IMR-90 (cell line): ENCODE measurements at regions not wholly inside any gene's neighbourhood (a gene's known extent, or its start where the extent isn't known, plus 50 kb on each side); places are given as distances from the start of the nearest gene placed in this dataset.

Experiments used
- ATAC-seq: fragments of 200-7000 bp; cut with Tn5 transposase; 2 replicates; pipeline ENCODE4 v1.9.1; 2020; ENCODE audit warnings: low read depth, mild to moderate bottlenecking, moderate library complexity
- BruUV-seq: library from RNA; stranded (reverse); fragments of 400-500 nt; replicated peaks from 2 replicates; lab custom pipeline; 2021; lab: Mats Ljungman, UMichigan
- CTCF ChIA-PET: fragments of 300-600 bp; formaldehyde crosslinking; extraction: SDS; loops from one replicate; lab custom pipeline; 2021; ENCODE audit warnings: antibody characterized with exemption; lab: Yijun Ruan, JAX
- POLR2A ChIA-PET: fragments of 300-600 bp; sonication (Branson Sonifier 250); formaldehyde crosslinking; loops from one replicate; lab custom pipeline; 2022; ENCODE audit warnings: antibody characterized with exemption; ENCODE audit not compliant: unreplicated experiment; lab: Charles Lee
- DNase-seq: peaks from one replicate; pipeline ENCODE4 v3.0.0; 2013
- H2AFZ ChIP-seq: replicated peaks from 2 replicates; pipeline ENCODE3; 2013; ENCODE audit warnings: low read length, mild to moderate bottlenecking; ENCODE audit not compliant: poor library complexity
- H2AK5ac ChIP-seq: 2 replicates; pipeline ENCODE4 v1.6.1; 2013; ENCODE audit warnings: low read depth, low read length, inconsistent platforms
- H2AK9ac ChIP-seq: replicated peaks from 2 replicates; pipeline ENCODE3; 2013; ENCODE audit warnings: mild to moderate bottlenecking, low read depth, low read length, moderate library complexity; ENCODE audit not compliant: poor library complexity
- H2BK120ac ChIP-seq: 2 replicates; pipeline ENCODE4 v1.6.1; 2013; ENCODE audit warnings: low read depth, low read length, inconsistent platforms
- H2BK15ac ChIP-seq: 3 replicates; pipeline ENCODE4 v1.6.1; 2013; ENCODE audit warnings: low read depth, low read length, inconsistent platforms
- H2BK20ac ChIP-seq: 2 replicates; pipeline ENCODE4 v1.6.1; 2013; ENCODE audit warnings: low read depth, mild to moderate bottlenecking, inconsistent platforms, low read length, moderate library complexity
- H2BK5ac ChIP-seq: 2 replicates; pipeline ENCODE4 v1.6.1; 2013; ENCODE audit warnings: mild to moderate bottlenecking, low read depth, low read length, inconsistent platforms; ENCODE audit not compliant: poor library complexity, severe bottlenecking
- H3K14ac ChIP-seq: replicated peaks from 2 replicates; pipeline ENCODE4 v1.6.1; 2013; ENCODE audit warnings: low read depth, low read length, inconsistent platforms
- H3K18ac ChIP-seq: 2 replicates; pipeline ENCODE4 v1.6.1; 2013; ENCODE audit warnings: low read depth, low read length, control low read depth
- H3K23ac ChIP-seq: 2 replicates; pipeline ENCODE4 v1.6.1; 2013; ENCODE audit warnings: low read depth, low read length, inconsistent platforms
- H3K27ac ChIP-seq: 2 replicates; pipeline ENCODE4 v1.5.1; 2013; ENCODE audit warnings: mild to moderate bottlenecking, control low read depth, low read length; ENCODE audit not compliant: insufficient read depth
- H3K27me3 ChIP-seq: 2 replicates; pipeline ENCODE4 v1.6.1; 2013; ENCODE audit warnings: low read length; ENCODE audit not compliant: control insufficient read depth, insufficient read depth
- H3K36me3 ChIP-seq: 2 replicates; pipeline ENCODE4 v1.6.1; 2013; ENCODE audit warnings: low read length, mixed read lengths; ENCODE audit not compliant: control insufficient read depth, insufficient read depth
- H3K4ac ChIP-seq: 2 replicates; pipeline ENCODE4 v1.6.1; 2013; ENCODE audit warnings: low read depth, low read length, inconsistent platforms
- H3K4me1 ChIP-seq: 2 replicates; pipeline ENCODE4 v1.6.1; 2013; ENCODE audit warnings: low read length, mixed read lengths; ENCODE audit not compliant: control insufficient read depth, insufficient read depth
- H3K4me2 ChIP-seq: 2 replicates; pipeline ENCODE4 v1.6.1; 2013; ENCODE audit warnings: low read depth, mild to moderate bottlenecking, control low read depth, low read length, moderate library complexity
- H3K4me3 ChIP-seq: 2 replicates; pipeline ENCODE4 v1.5.1; 2013; ENCODE audit warnings: low read depth, mild to moderate bottlenecking, control low read depth, low read length, moderate library complexity; ENCODE audit not compliant: insufficient read depth
- H3K56ac ChIP-seq: 2 replicates; pipeline ENCODE4 v1.6.1; 2013; ENCODE audit warnings: low read length, inconsistent platforms; ENCODE audit not compliant: insufficient read depth; ENCODE audit errors: extremely low read depth
- H3K79me1 ChIP-seq, 2 experiments: 2 replicates each; pipeline ENCODE4 v1.6.1; 2013; ENCODE audit warnings: low read length in 2 of 2, inconsistent platforms in 1 of 2, low read depth in 1 of 2
- H3K9ac ChIP-seq: 2 replicates; pipeline ENCODE4 v1.6.1; 2013; ENCODE audit warnings: low read depth, low read length, control low read depth
- H3K9me1 ChIP-seq: 2 replicates; pipeline ENCODE4 v1.6.1; 2013; ENCODE audit warnings: low read length, inconsistent platforms; ENCODE audit not compliant: insufficient read depth
- H3K9me3 ChIP-seq: 2 replicates; pipeline ENCODE4 v1.6.1; 2013; ENCODE audit warnings: low read length; ENCODE audit not compliant: control insufficient read depth, insufficient read depth
- H4K20me1 ChIP-seq: 2 replicates; pipeline ENCODE4 v1.6.1; 2013; ENCODE audit warnings: low read length, inconsistent platforms; ENCODE audit not compliant: insufficient read depth
- H4K5ac ChIP-seq: 2 replicates; pipeline ENCODE4 v1.6.1; 2013; ENCODE audit warnings: mild to moderate bottlenecking, low read depth, low read length, control low read depth
- H4K8ac ChIP-seq, 2 experiments: 2 replicates each; pipeline ENCODE4 v1.6.1; 2013; ENCODE audit warnings: low read depth in 2 of 2, low read length in 2 of 2, control low read depth in 1 of 2, inconsistent platforms in 1 of 2
- H4K91ac ChIP-seq: 2 replicates; pipeline ENCODE4 v1.6.1; 2013; ENCODE audit warnings: low read depth, low read length, inconsistent platforms; ENCODE audit not compliant: insufficient read depth
- BHLHE40 ChIP-seq: fragments of 150-350 bp; IDR thresholded peaks from 2 replicates; pipeline ENCODE4 v1.6.1; 2016; ENCODE audit warnings: mild to moderate bottlenecking, low read depth, low read length
- CEBPB ChIP-seq: IDR thresholded peaks from 2 replicates; pipeline ENCODE4 v1.6.1; 2012; ENCODE audit warnings: low read depth, low read length, improper control_type of control experiment
- CHD1 ChIP-seq: IDR thresholded peaks from 2 replicates; pipeline ENCODE4 v1.6.1; 2012; ENCODE audit warnings: low read depth, low read length, improper control_type of control experiment
- CTCF ChIP-seq: conservative IDR thresholded peaks from 2 replicates; pipeline ENCODE4 v1.5.1; 2012; ENCODE audit warnings: mild to moderate bottlenecking, low read depth, low read length, improper control_type of control experiment
- ELK1 ChIP-seq: fragments of 150-350 bp; IDR thresholded peaks from 2 replicates; pipeline ENCODE4 v1.6.1; 2016; ENCODE audit warnings: low read depth, mild to moderate bottlenecking, low read length, moderate library complexity, borderline replicate concordance
- FOS ChIP-seq: fragments of 150-350 bp; IDR thresholded peaks from 2 replicates; pipeline ENCODE4 v1.6.1; 2016; ENCODE audit warnings: low read depth, low read length
- MAFK ChIP-seq: IDR thresholded peaks from 2 replicates; pipeline ENCODE4 v1.6.1; 2012; ENCODE audit warnings: low read depth, low read length, improper control_type of control experiment
- MAZ ChIP-seq: IDR thresholded peaks from 2 replicates; pipeline ENCODE4 v1.6.1; 2012; ENCODE audit warnings: low read depth, mild to moderate bottlenecking, low read length, improper control_type of control experiment, moderate library complexity, borderline replicate concordance
- MXI1 ChIP-seq: IDR thresholded peaks from 2 replicates; pipeline ENCODE4 v1.6.1; 2012; ENCODE audit warnings: low read depth, mild to moderate bottlenecking, low read length, moderate library complexity, borderline replicate concordance
- NFE2L2 ChIP-seq: fragments of 150-350 bp; IDR thresholded peaks from 2 replicates; pipeline ENCODE4 v1.6.1; 2016; ENCODE audit warnings: low read depth, mild to moderate bottlenecking, low read length
- POLR2A ChIP-seq: IDR thresholded peaks from 2 replicates; pipeline ENCODE4 v1.6.1; 2012; ENCODE audit warnings: mild to moderate bottlenecking, low read depth, low read length
- RCOR1 ChIP-seq: IDR thresholded peaks from 2 replicates; pipeline ENCODE4 v1.6.1; 2012; ENCODE audit warnings: mild to moderate bottlenecking, low read length, improper control_type of control experiment; ENCODE audit not compliant: insufficient replicate concordance
- SMC3 ChIP-seq: fragments of 150-350 bp; IDR thresholded peaks from 2 replicates; pipeline ENCODE4 v1.6.1; 2016; ENCODE audit warnings: low read depth, mild to moderate bottlenecking, antibody characterized with exemption, low read length, moderate library complexity
- USF2 ChIP-seq: fragments of 150-350 bp; IDR thresholded peaks from 2 replicates; pipeline ENCODE4 v1.6.1; 2017; ENCODE audit warnings: mild to moderate bottlenecking, antibody characterized with exemption, low read length, low read depth
- WGBS, 2 experiments: methylation state at CpG; one replicate each; pipeline versions ENCODE4 v1.1.5 to v1.1.7; 2013; ENCODE audit warnings: missing lambda C conversion rate in 2 of 2; ENCODE audit not compliant: insufficient read length in 1 of 2; ENCODE audit errors: extremely low coverage in 2 of 2; 5-methylcytosine and 5-hydroxymethylcytosine counted together
- dilution Hi-C: fragments of 300-500 bp; cut with HindIII; formaldehyde crosslinking; loops from one replicate; pipeline ENCODE4 v1.14.3; 2018; ENCODE audit warnings: low sequenced_read_pairs; ENCODE audit not compliant: unreplicated experiment
- in situ Hi-C: fragments of 300-500 bp; cut with MboI; formaldehyde crosslinking; loops from 3 replicates; pipeline ENCODE4 v1.14.3; 2019; ENCODE audit warnings: low sequenced_read_pairs, inconsistent platforms, mixed read lengths
- intact Hi-C: fragments of 100-400 bp; cut with micrococcal nuclease; formaldehyde crosslinking; loops from 2 replicates; pipeline ENCODE4 v1.10.0; 2022

- Histone ChIP-seq H3K79me1 (no peaks in the 10 kb centered on the region), H3K23ac (no peak overlapping the region; the same call in 1 of the 2 replicates), H3K18ac (no peak overlapping the region), H3K36me3 (no peaks in the 10 kb centered on the region), H3K56ac (no peak overlapping the region), H4K8ac (no peak overlapping the region), H3K4me2 (no peak overlapping the region), H3K27ac (no peak overlapping the region), H2AK5ac (no peak overlapping the region), H2AK9ac (no peak overlapping the region), H3K4me1 (peaks cover under 1% of the 10 kb centered on the region; the same call in 1 of the 2 replicates), H2AFZ (no peak overlapping the region), H4K5ac (no peak overlapping the region), H3K9ac (no peak overlapping the region), H3K27me3 (no peaks in the 10 kb centered on the region), H3K9me1 (no peaks in the 10 kb centered on the region), H3K14ac (no peak overlapping the region; the same call in 1 of the 2 replicates), H3K4me3 (no peak overlapping the region), H3K9me3 (no peaks in the 10 kb centered on the region), H2BK15ac (0 out of 3 replicates have a peak overlapping the region, but pooled peaks have one; percentile 13), H4K91ac (no peak overlapping the region), H4K20me1 (no peaks in the 10 kb centered on the region), H2BK20ac (no peak overlapping the region), H2BK120ac (no peak overlapping the region), H2BK5ac (no peak overlapping the region), H3K4ac (no peak overlapping the region; the same call in 1 of the 2 replicates)
- WGBS, 2 experiments = 77% methylated on average over 5 of the region's 16 CpGs; no CpG with 5 or more reads in 1 of the 2 experiments
- ChIA-PET POLR2A (no interaction called here), CTCF (no interaction called here)
- DNase-seq (no peak), ATAC-seq (no peak)
- intact Hi-C loops = no loop called here
- TF ChIP-seq CHD1 (no peak), FOS (no peak), NFE2L2 (no peak), MXI1 (no peak), POLR2A (no peak), CEBPB (no peak), SMC3 (no peak), BHLHE40 (no peak), CTCF (no peak), MAFK (no peak), ELK1 (no peak), RCOR1 (no peak), MAZ (no peak), USF2 (no peak)
- BruUV-seq = no TSS peak
- in situ Hi-C loops = no loop called here
- dilution Hi-C loops = no loop called here
Observed at GRCh38 chr19:31146546-31147183, 202.6 kb downstream of the TSHZ3 start.
